ENCODE measurements at regions not wholly inside any gene's neighbourhood (a gene's known extent, or its start where the extent isn't known, plus 50 kb on each side); places are given as distances from the start of the nearest gene placed in this dataset.

GRCh38 chr20:12640251-12640650 is 368.5 kb upstream of the SPTLC3 start:
- TF ChIP-seq, protein P1, sequence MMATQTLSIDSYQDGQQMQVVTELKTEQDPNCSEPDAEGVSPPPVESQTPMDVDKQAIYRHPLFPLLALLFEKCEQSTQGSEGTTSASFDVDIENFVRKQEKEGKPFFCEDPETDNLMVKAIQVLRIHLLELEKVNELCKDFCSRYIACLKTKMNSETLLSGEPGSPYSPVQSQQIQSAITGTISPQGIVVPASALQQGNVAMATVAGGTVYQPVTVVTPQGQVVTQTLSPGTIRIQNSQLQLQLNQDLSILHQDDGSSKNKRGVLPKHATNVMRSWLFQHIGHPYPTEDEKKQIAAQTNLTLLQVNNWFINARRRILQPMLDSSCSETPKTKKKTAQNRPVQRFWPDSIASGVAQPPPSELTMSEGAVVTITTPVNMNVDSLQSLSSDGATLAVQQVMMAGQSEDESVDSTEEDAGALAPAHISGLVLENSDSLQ (IDR thresholded peaks at IDR 0.05): no peak
- TF ChIP-seq ELF4 (IDR thresholded peaks at IDR 0.05): no peak
- TF ChIP-seq SP1 (IDR thresholded peaks at IDR 0.05): no peak
- TF ChIP-seq TARDBP (IDR thresholded peaks at IDR 0.05): no peak
- TF ChIP-seq FOXK2 (IDR thresholded peaks at IDR 0.05): no peak
- no peak for TF ChIP-seq BHLHE40 (IDR thresholded peaks at IDR 0.05; ENCODE audit: borderline replicate concordance)
- no peak for TF ChIP-seq L3MBTL2 (conservative IDR thresholded peaks at IDR 0.05)

Data from HEK293T (cell line).